Hematopoietic multipotent progenitor cell treated with erythropoietin and hydrocortisone succinate and interleukin-3 and kit ligand, for 4 days (in vitro differentiated cells): ENCODE measurements at regions not wholly inside any gene's neighbourhood (a gene's known extent, or its start where the extent isn't known, plus 50 kb on each side); places are given as distances from the start of the nearest gene placed in this dataset.

Experiments used
- DNase-seq: peaks from one replicate; pipeline ENCODE4 v3.0.0-alpha.2; 2015

DNA sequence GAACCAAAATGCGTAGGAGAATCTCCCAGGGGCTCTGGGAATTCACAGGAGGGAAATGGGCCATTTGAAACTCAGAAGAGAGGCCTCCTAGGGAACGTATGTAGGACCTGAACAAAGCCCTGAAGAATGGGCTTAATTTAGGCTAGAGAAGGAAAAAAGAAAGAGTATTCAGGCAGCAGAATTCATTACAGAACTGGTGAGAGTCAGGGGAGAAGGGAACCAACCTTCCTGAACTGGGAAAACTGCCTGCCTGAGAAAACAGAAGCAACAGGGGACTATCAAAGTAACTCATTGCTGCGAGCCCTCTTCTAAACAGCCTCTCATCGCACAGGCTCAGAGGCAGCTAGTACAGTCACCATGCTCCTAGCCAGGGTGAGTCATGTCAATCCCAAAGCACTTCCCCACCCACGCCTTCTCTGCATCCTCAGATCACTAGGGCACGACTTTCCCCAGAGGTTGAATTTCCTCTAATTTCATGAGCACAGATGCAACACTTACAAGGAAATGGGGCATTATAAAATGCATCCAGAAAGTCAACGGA lies 98.1 kb downstream of the ADSS2 start:
- DNase-seq, result no peak

DNA sequence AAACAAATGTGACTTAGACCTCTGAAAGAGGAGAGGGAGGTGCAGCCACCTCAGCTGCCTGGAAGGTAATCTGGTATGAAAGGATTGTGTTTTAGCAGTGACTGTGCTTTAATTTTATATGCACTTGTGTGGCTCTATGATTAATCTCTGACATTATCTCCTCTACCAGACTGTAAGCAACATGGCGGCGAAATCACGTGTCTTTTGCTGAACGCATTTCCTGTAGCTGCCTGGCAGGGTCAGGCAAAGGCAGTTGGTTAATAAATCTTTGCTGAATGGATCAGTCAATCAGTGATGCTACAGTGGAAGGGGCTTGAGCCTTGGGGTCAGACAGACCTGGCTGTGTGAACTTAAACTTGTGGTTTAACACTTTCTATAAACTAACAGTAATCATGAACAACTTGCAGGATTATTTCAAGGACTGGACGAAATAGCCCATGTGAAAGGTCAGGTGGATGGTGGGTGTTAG lies 96.9 kb downstream of the ADSS2 start:
- DNase-seq, result peak; percentile 76

DNA sequence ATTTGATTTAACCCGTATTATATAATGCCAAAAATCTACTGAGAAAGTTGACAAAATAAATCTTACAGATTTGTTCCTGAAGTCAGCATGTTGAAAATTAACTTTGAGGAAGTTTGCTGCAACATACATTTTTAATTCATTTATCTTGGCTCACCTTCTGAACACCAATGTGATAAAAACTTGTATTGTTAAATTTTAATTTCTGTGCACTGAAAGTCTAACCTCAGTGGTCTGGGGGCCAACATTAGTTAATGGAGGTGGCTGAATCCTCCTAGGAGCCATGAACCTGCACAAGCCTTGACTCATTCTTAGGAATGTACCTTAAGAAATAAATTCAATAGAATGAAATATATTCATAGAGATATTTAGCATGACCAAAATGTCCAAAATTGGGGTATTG lies 95.3 kb downstream of the ADSS2 start:
- DNase-seq, result no peak
